ENCODE measurements at regions not wholly inside any gene's neighbourhood (a gene's known extent, or its start where the extent isn't known, plus 50 kb on each side); places are given as distances from the start of the nearest gene placed in this dataset.

DNA sequence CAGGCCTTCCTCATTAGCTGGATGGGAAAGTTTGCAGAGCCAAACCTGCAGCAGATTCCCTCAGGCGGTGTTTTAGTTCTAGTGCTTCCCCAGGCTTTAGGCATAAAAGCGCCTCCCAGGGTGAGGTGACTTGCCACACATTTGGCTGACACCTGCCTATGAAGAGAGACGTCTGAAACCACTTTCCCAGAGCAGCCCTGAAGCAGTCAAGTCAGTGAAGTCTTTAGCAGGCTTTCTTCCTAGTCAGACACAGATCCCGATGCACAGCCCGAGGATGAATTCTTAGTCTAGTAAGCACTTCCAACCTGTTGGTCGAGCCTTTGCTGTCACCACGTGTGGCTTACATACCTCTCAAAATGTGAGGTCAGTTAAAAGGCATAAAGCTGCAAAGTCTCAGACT is 484.1 kb downstream of the SMARCA1 start:
- Mint-ChIP-seq H3K9me3 (peaks cover 3% of the 10 kb centered on the region), H3K27me3 (ENCODE audit: low read depth) (no peaks in the 10 kb centered on the region), H3K4me3 (no peak overlapping the region), H3K27ac (no peak overlapping the region), H3K36me3 (ENCODE audit: low read depth) (peaks cover 6% of the 10 kb centered on the region), H3K4me1 (peaks cover 8% of the 10 kb centered on the region)
- TF ChIP-seq, protein P1, sequence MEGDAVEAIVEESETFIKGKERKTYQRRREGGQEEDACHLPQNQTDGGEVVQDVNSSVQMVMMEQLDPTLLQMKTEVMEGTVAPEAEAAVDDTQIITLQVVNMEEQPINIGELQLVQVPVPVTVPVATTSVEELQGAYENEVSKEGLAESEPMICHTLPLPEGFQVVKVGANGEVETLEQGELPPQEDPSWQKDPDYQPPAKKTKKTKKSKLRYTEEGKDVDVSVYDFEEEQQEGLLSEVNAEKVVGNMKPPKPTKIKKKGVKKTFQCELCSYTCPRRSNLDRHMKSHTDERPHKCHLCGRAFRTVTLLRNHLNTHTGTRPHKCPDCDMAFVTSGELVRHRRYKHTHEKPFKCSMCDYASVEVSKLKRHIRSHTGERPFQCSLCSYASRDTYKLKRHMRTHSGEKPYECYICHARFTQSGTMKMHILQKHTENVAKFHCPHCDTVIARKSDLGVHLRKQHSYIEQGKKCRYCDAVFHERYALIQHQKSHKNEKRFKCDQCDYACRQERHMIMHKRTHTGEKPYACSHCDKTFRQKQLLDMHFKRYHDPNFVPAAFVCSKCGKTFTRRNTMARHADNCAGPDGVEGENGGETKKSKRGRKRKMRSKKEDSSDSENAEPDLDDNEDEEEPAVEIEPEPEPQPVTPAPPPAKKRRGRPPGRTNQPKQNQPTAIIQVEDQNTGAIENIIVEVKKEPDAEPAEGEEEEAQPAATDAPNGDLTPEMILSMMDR (IDR thresholded peaks at IDR 0.05; ENCODE audit: unreplicated experiment in 3 of 3): no peak

DNA sequence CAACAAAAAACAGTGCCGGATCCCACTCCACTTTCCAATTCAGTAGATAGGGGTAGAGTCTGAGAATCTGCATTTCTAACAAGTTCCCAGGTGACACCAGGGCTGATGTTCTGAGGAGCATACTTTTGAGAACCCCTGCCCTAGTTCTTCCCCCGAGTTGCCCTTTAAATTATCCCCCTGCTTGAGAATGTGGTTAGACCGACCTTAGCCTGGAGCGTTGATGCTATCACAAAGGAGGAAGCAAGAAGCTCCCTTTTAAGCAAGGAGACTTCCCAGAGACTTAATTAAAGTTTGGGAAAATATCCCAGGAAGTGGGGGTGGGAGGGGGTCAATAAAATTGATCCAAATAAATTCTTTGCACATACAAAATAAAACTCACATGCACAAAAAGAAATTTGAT is 485.9 kb downstream of the SMARCA1 start:
- Mint-ChIP-seq H3K36me3 (ENCODE audit: low read depth) (peaks cover 3% of the 10 kb centered on the region), H3K4me3 (no peak overlapping the region), H3K4me1 (peaks cover 8% of the 10 kb centered on the region), H3K27me3 (ENCODE audit: low read depth) (no peaks in the 10 kb centered on the region), H3K27ac (peak overlapping the region in 1 of 3 experiments; percentile 19), H3K9me3 (no peaks in the 10 kb centered on the region)
- TF ChIP-seq, protein P1 (IDR thresholded peaks at IDR 0.05; ENCODE audit: unreplicated experiment in 3 of 3): no peak

DNA sequence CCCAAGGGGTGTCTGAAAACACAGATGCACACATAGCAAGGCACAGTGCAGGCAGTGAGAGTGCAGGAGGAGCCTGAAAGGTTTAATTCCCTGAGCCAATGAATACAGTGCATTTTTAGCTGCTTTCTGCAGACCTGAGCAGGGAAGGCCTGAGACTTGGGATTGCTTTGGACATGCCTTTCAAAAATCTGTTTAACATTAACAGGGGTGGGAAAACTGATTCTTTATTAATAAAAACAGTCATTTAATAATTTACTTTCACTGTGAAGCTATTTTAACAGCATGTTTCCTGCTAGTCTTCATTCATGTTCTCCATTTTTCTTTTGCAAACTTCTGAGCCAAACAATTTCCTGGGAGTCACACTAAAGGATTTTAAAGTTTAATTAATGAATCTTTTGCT is 488.1 kb downstream of the SMARCA1 start:
- no peak overlapping the region for H3K4me3 Mint-ChIP-seq
- peaks cover 3% of the 10 kb centered on the region for H3K36me3 Mint-ChIP-seq (ENCODE audit: low read depth)
- peak overlapping the region; percentile 60 to 90 (median 66) for H3K27ac Mint-ChIP-seq
- H3K9me3 Mint-ChIP-seq: no peaks in the 10 kb centered on the region
- H3K27me3 Mint-ChIP-seq (ENCODE audit: low read depth): no peaks in the 10 kb centered on the region
- TF ChIP-seq, protein P1 (IDR thresholded peaks at IDR 0.05; ENCODE audit: unreplicated experiment in 3 of 3): no peak
- peaks cover 8% of the 10 kb centered on the region for H3K4me1 Mint-ChIP-seq

DNA sequence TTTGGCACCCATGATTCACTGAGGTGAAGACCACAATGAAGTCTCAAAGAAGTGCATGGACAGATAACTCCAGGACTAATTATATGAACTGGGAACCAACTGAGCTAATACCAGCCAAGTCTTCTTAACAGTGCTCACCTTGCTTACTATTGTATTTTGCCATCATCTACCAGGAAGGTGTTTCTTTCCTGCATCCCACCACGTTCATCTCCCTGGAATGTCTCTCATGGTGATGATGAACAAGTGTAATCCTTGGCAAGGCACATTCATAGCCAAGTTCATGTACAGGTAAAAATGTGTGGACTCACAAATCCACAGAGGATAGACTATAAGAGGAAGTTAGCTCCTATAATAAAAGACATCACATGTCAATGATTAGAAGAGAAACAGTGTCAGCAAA is 489.1 kb downstream of the SMARCA1 start:
- no peaks in the 10 kb centered on the region for H3K9me3 Mint-ChIP-seq
- peak overlapping the region; percentile 60 to 90 (median 66) for H3K27ac Mint-ChIP-seq
- peaks cover 8% of the 10 kb centered on the region for H3K4me1 Mint-ChIP-seq

DNA sequence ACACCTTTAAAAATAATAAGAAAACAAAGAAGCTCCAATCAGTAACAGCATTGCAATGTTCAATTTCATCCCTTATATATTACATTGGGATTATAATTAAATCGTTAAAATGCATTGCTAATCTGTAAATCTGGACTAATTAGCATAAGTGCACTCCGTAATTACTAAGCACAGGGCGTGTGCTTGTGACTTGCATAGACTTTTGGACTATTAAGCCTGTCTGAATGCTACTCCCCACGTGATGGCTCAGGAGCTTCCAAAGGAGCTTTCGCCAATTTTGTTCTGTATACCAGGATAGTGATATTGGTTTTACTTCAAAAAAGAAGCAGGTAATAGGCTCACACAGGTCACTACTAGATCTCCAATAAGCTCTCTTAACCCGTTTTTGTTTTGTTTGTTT is 497.1 kb downstream of the SMARCA1 start:
- TF ChIP-seq, protein P1 (IDR thresholded peaks at IDR 0.05; ENCODE audit: unreplicated experiment in 3 of 3): no peak
- peaks cover 5% of the 10 kb centered on the region for H3K4me1 Mint-ChIP-seq
- H3K36me3 Mint-ChIP-seq (ENCODE audit: low read depth): no peaks in the 10 kb centered on the region
- H3K4me3 Mint-ChIP-seq: no peak overlapping the region
- peaks cover 3% of the 10 kb centered on the region for H3K27me3 Mint-ChIP-seq (ENCODE audit: low read depth)
- peaks cover 14% of the 10 kb centered on the region for H3K9me3 Mint-ChIP-seq
- H3K27ac Mint-ChIP-seq: peak overlapping the region in 2 of 3 experiments; percentile 29 to 48

More for the DNA sequence above, 489.1 kb downstream of the SMARCA1 start:
- Mint-ChIP-seq H3K36me3 (ENCODE audit: low read depth) (no peaks in the 10 kb centered on the region), H3K27me3 (ENCODE audit: low read depth) (no peaks in the 10 kb centered on the region), H3K4me3 (no peak overlapping the region)
- TF ChIP-seq, protein P1 (IDR thresholded peaks at IDR 0.05; ENCODE audit: unreplicated experiment in 3 of 3): no peak

DNA sequence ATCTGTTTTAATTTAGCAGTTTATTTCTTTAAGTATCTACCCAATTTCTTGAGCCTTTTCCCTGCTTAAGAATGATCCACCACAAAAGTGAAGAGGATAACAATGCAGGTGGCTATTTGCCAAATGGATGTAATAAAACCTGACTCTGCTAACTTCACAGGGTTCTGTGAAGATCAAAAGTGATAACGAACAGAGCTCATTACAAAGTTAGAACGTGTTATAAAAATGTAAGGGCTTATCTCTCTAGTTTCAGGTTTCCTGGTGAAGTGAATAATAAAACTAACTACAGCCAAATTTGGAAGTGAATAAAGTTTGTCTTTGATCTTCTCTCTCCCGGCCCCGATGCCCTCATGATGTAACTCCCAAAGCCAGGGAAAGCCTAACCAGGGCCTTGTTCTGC is 497.9 kb downstream of the SMARCA1 start:
- H3K4me3 Mint-ChIP-seq: no peak overlapping the region
- peaks cover 14% of the 10 kb centered on the region for H3K9me3 Mint-ChIP-seq

More for the DNA sequence above, 497.9 kb downstream of the SMARCA1 start:
- Mint-ChIP-seq H3K36me3 (ENCODE audit: low read depth) (no peaks in the 10 kb centered on the region), H3K27me3 (ENCODE audit: low read depth) (peaks cover 3% of the 10 kb centered on the region), H3K4me1 (peaks cover 5% of the 10 kb centered on the region), H3K27ac (peak overlapping the region; percentile 29 to 48 (median 38))
- TF ChIP-seq, protein P1 (IDR thresholded peaks at IDR 0.05; ENCODE audit: unreplicated experiment in 3 of 3): no peak

All from nephron (organoid).